HepG2 (cell line): ENCODE measurements at regions not wholly inside any gene's neighbourhood (a gene's known extent, or its start where the extent isn't known, plus 50 kb on each side); places are given as distances from the start of the nearest gene placed in this dataset.

ENCODE experiments used
- ARNTL ChIP-seq: sonication (generic); formaldehyde crosslinking; IDR thresholded peaks from 2 replicates; pipeline ENCODE4 v1.4.0; 2020; ENCODE audit warnings: mild to moderate bottlenecking, missing genetic modification reagents
- CENPX ChIP-seq: sonication (generic); formaldehyde crosslinking; IDR thresholded peaks from 2 replicates; pipeline ENCODE4 v1.9.0; 2021; ENCODE audit warnings: mild to moderate bottlenecking, missing genetic modification reagents, moderate library complexity
- FLYWCH1 ChIP-seq: sonication (generic); formaldehyde crosslinking; IDR thresholded peaks from 2 replicates; pipeline ENCODE4 v1.8.1; 2023; ENCODE audit warnings: mild to moderate bottlenecking, missing genetic modification reagents
- HOXA3 ChIP-seq: sonication (generic); formaldehyde crosslinking; IDR thresholded peaks from 2 replicates; pipeline ENCODE4 v1.5.0; 2020; ENCODE audit warnings: missing genetic modification reagents
- JDP2 ChIP-seq: sonication (generic); formaldehyde crosslinking; IDR thresholded peaks from 2 replicates; pipeline ENCODE4 v1.8.1; 2022; ENCODE audit warnings: missing genetic modification reagents, borderline replicate concordance
- MYNN ChIP-seq: sonication (generic); formaldehyde crosslinking; IDR thresholded peaks from 2 replicates; pipeline ENCODE4 v1.4.0; 2020; ENCODE audit warnings: mild to moderate bottlenecking, low read depth, missing genetic modification reagents
- SAP130 ChIP-seq: IDR thresholded peaks from 2 replicates; pipeline ENCODE4 v1.6.1; 2016; ENCODE audit warnings: low read depth
- SOX5 ChIP-seq: IDR thresholded peaks from 2 replicates; pipeline ENCODE4 v1.6.1; 2016; ENCODE audit warnings: borderline replicate concordance
- TEAD2 ChIP-seq: sonication (generic); formaldehyde crosslinking; IDR thresholded peaks from 2 replicates; pipeline ENCODE4 v1.9.0; 2021; ENCODE audit warnings: missing genetic modification reagents
- ZNF317 ChIP-seq: sonication (generic); formaldehyde crosslinking; IDR thresholded peaks from 2 replicates; pipeline ENCODE4 v1.5.0; 2020; ENCODE audit warnings: mild to moderate bottlenecking, missing genetic modification reagents
- ZNF670 ChIP-seq: sonication (generic); formaldehyde crosslinking; IDR thresholded peaks from 2 replicates; pipeline ENCODE4 v1.8.0; 2022; ENCODE audit warnings: mild to moderate bottlenecking, missing genetic modification reagents, borderline replicate concordance
- ZNF768 ChIP-seq: sonication (generic); formaldehyde crosslinking; IDR thresholded peaks from 2 replicates; pipeline ENCODE4 v1.4.0; 2020; ENCODE audit warnings: missing genetic modification reagents
- TF ChIP-seq, protein P1 (sequence below): sonication (generic); formaldehyde crosslinking; IDR thresholded peaks from 2 replicates; pipeline ENCODE4 v1.4.0; 2020; ENCODE audit warnings: missing genetic modification reagents
- TF ChIP-seq, protein P2 (sequence below): sonication (generic); formaldehyde crosslinking; IDR thresholded peaks from 2 replicates; pipeline ENCODE4 v1.8.1; 2023; ENCODE audit warnings: mild to moderate bottlenecking, missing genetic modification reagents, borderline replicate concordance
- TF ChIP-seq, protein P3 (sequence below): sonication (generic); formaldehyde crosslinking; IDR thresholded peaks from 2 replicates; pipeline ENCODE4 v1.5.1; 2020; ENCODE audit warnings: missing genetic modification reagents, mild to moderate bottlenecking, borderline replicate concordance
- TF ChIP-seq, protein P4 (sequence below): sonication (generic); formaldehyde crosslinking; IDR thresholded peaks from 2 replicates; pipeline ENCODE4 v1.4.0; 2020; ENCODE audit warnings: mild to moderate bottlenecking, missing genetic modification reagents
- TF ChIP-seq, protein P5 (sequence below): sonication (generic); formaldehyde crosslinking; IDR thresholded peaks from 2 replicates; pipeline ENCODE4 v1.4.0; 2020; ENCODE audit warnings: missing genetic modification reagents
- TF ChIP-seq, protein P6 (sequence below), 2 experiments: sonication (generic) in 1 of 2; formaldehyde crosslinking in 1 of 2; IDR thresholded peaks; 2 replicates each; pipeline versions ENCODE4 v1.4.0 to v1.6.1; 2018 to 2020; ENCODE audit warnings: missing genetic modification reagents in 2 of 2, borderline replicate concordance in 1 of 2, low read depth in 1 of 2, mild to moderate bottlenecking in 1 of 2, missing biosample characterization in 1 of 2
- TF ChIP-seq, protein P7 (sequence below): sonication (generic); formaldehyde crosslinking; IDR thresholded peaks from 2 replicates; pipeline ENCODE4 v1.4.0; 2020; ENCODE audit warnings: missing genetic modification reagents, low read depth, mild to moderate bottlenecking, borderline replicate concordance

DNA sequence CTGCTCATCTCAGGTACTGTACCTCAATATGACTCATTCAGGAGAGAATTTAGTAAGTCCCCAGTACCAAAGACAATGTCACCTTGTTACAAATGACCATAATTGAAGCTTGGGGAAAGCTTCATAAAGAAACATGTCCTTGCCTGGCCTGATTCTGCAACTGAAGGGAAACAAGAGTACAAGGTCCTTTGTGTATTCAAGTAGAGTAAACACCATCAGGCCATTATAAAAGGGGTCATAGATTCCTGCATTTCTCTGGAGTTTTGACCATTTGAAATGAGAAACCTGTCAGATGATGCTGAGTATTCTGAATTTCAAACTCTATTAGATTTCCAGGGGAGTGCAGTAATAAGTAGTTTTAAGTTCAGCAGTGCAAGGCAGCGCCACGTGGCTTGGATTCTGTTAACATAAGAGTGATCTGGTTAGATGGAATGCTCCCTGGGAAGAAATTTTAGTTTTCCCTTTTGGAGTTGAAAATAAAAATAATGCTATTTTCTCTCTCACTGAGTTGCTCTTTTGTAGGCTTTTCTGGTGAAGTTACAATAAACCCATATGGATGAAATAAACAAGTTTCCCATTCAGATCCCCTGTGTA is 1054.3 kb downstream of the EPHA7 start (continued):
- TF ChIP-seq, protein P1, sequence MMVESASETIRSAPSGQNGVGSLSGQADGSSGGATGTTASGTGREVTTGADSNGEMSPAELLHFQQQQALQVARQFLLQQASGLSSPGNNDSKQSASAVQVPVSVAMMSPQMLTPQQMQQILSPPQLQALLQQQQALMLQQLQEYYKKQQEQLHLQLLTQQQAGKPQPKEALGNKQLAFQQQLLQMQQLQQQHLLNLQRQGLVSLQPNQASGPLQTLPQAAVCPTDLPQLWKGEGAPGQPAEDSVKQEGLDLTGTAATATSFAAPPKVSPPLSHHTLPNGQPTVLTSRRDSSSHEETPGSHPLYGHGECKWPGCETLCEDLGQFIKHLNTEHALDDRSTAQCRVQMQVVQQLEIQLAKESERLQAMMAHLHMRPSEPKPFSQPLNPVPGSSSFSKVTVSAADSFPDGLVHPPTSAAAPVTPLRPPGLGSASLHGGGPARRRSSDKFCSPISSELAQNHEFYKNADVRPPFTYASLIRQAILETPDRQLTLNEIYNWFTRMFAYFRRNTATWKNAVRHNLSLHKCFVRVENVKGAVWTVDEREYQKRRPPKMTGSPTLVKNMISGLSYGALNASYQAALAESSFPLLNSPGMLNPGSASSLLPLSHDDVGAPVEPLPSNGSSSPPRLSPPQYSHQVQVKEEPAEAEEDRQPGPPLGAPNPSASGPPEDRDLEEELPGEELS (CRISPR knock-in tag), result peak; percentile 75
- TF ChIP-seq, protein P2, sequence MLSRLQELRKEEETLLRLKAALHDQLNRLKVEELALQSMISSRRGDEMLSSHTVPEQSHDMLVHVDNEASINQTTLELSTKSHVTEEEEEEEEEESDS (CRISPR knock-in tag), result no peak
- no peak for TF ChIP-seq ZNF768
- TF ChIP-seq SAP130 (CRISPR knock-in tag), result peak; percentile 48
- TF ChIP-seq JDP2 (CRISPR knock-in tag), result no peak
- TF ChIP-seq MYNN (CRISPR knock-in tag), result no peak
- TF ChIP-seq, protein P3, sequence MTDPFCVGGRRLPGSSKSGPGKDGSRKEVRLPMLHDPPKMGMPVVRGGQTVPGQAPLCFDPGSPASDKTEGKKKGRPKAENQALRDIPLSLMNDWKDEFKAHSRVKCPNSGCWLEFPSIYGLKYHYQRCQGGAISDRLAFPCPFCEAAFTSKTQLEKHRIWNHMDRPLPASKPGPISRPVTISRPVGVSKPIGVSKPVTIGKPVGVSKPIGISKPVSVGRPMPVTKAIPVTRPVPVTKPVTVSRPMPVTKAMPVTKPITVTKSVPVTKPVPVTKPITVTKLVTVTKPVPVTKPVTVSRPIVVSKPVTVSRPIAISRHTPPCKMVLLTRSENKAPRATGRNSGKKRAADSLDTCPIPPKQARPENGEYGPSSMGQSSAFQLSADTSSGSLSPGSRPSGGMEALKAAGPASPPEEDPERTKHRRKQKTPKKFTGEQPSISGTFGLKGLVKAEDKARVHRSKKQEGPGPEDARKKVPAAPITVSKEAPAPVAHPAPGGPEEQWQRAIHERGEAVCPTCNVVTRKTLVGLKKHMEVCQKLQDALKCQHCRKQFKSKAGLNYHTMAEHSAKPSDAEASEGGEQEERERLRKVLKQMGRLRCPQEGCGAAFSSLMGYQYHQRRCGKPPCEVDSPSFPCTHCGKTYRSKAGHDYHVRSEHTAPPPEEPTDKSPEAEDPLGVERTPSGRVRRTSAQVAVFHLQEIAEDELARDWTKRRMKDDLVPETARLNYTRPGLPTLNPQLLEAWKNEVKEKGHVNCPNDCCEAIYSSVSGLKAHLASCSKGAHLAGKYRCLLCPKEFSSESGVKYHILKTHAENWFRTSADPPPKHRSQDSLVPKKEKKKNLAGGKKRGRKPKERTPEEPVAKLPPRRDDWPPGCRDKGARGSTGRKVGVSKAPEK (CRISPR knock-in tag), result no peak
- TF ChIP-seq ZNF317 (CRISPR knock-in tag), result no peak
- TF ChIP-seq ARNTL (CRISPR knock-in tag), result no peak
- TF ChIP-seq FLYWCH1 (CRISPR knock-in tag), result no peak
- no peak for TF ChIP-seq ZNF670 (CRISPR knock-in tag)
- no peak for TF ChIP-seq HOXA3 (CRISPR knock-in tag)
- TF ChIP-seq SOX5 (CRISPR knock-in tag), result peak; percentile 92; the same call in 1 of the 2 replicates
- no peak for TF ChIP-seq TEAD2 (CRISPR knock-in tag)
- TF ChIP-seq, protein P4, sequence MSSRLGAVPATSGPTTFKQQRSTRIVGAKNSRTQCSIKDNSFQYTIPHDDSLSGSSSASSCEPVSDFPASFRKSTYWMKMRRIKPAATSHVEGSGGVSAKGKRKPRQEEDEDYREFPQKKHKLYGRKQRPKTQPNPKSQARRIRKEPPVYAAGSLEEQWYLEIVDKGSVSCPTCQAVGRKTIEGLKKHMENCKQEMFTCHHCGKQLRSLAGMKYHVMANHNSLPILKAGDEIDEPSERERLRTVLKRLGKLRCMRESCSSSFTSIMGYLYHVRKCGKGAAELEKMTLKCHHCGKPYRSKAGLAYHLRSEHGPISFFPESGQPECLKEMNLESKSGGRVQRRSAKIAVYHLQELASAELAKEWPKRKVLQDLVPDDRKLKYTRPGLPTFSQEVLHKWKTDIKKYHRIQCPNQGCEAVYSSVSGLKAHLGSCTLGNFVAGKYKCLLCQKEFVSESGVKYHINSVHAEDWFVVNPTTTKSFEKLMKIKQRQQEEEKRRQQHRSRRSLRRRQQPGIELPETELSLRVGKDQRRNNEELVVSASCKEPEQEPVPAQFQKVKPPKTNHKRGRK, result no peak
- TF ChIP-seq, protein P5, sequence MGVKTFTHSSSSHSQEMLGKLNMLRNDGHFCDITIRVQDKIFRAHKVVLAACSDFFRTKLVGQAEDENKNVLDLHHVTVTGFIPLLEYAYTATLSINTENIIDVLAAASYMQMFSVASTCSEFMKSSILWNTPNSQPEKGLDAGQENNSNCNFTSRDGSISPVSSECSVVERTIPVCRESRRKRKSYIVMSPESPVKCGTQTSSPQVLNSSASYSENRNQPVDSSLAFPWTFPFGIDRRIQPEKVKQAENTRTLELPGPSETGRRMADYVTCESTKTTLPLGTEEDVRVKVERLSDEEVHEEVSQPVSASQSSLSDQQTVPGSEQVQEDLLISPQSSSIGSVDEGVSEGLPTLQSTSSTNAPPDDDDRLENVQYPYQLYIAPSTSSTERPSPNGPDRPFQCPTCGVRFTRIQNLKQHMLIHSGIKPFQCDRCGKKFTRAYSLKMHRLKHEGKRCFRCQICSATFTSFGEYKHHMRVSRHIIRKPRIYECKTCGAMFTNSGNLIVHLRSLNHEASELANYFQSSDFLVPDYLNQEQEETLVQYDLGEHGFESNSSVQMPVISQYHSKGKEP (CRISPR knock-in tag), result no peak
- TF ChIP-seq, protein P6, sequence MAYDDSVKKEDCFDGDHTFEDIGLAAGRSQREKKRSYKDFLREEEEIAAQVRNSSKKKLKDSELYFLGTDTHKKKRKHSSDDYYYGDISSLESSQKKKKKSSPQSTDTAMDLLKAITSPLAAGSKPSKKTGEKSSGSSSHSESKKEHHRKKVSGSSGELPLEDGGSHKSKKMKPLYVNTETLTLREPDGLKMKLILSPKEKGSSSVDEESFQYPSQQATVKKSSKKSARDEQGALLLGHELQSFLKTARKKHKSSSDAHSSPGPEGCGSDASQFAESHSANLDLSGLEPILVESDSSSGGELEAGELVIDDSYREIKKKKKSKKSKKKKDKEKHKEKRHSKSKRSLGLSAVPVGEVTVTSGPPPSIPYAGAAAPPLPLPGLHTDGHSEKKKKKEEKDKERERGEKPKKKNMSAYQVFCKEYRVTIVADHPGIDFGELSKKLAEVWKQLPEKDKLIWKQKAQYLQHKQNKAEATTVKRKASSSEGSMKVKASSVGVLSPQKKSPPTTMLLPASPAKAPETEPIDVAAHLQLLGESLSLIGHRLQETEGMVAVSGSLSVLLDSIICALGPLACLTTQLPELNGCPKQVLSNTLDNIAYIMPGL (CRISPR knock-in tag; IDR thresholded peaks at IDR 0.05; ENCODE audit: borderline replicate concordance in 1 of 2, low read depth in 1 of 2), result no peak
- TF ChIP-seq CENPX (CRISPR knock-in tag), result no peak
- TF ChIP-seq, protein P7, sequence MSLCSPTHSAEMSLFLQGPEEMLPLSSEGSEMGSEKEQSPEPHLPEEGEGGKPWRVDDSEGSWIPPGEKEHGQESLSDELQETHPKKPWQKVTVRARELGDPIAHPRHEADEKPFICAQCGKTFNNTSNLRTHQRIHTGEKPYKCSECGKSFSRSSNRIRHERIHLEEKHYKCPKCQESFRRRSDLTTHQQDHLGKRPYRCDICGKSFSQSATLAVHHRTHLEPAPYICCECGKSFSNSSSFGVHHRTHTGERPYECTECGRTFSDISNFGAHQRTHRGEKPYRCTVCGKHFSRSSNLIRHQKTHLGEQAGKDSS (CRISPR knock-in tag), result no peak
